Gastroesophageal sphincter (tissue), 4 donors: ENCODE measurements at regions not wholly inside any gene's neighbourhood (a gene's known extent, or its start where the extent isn't known, plus 50 kb on each side); places are given as distances from the start of the nearest gene placed in this dataset.

Experiments
- ATAC-seq: fragments of 150-250 bp; one replicate; pipeline ENCODE4 v1.9.1; 2016; ENCODE audit warnings: mild to moderate bottlenecking, moderate library complexity
- H3K27ac ChIP-seq, 4 donors: fragments of 200-600 bp; sonication (generic) in 3 of 4; 1 replicate in 3 of 4; 2 replicates in 1 of 4; pipeline ENCODE4 v1.5.1; 2016 to 2019
- H3K27me3 ChIP-seq: fragments of 200-600 bp; sonication (generic); one replicate; pipeline ENCODE4 v1.5.1; 2019
- H3K36me3 ChIP-seq, 2 donors: fragments of 200-600 bp; sonication (generic); one replicate each; pipeline ENCODE4 v1.5.1; 2019; ENCODE audit warnings: control low read depth in 1 of 2
- H3K4me1 ChIP-seq, 3 donors: fragments of 200-600 bp; sonication (generic); 1 replicate in 2 of 3; 2 replicates in 1 of 3; pipeline ENCODE4 v1.5.1; 2016 to 2019; ENCODE audit warnings: control low read depth in 2 of 3
- H3K4me3 ChIP-seq, 2 donors: fragments of 200-600 bp; sonication (generic); one replicate each; pipeline ENCODE4 v1.5.1; 2019; ENCODE audit warnings: mild to moderate bottlenecking in 1 of 2, moderate library complexity in 1 of 2
- H3K9me3 ChIP-seq, 3 donors: fragments of 200-600 bp; sonication (generic); one replicate each; pipeline ENCODE4 v1.5.1; 2017 to 2019; ENCODE audit warnings: control low read depth in 2 of 3
- CTCF ChIP-seq, 4 experiments: fragments of 200-600 bp in 2 of 4; fragments of 450-650 bp in 2 of 4; sonication (generic) in 1 of 4; IDR thresholded peaks; one replicate each; pipeline ENCODE4 v1.5.1; 2017 to 2019; ENCODE audit warnings: antibody characterized with exemption in 4 of 4, mild to moderate bottlenecking in 2 of 4, moderate library complexity in 2 of 4
- EP300 ChIP-seq: sonication (generic); formaldehyde crosslinking; IDR thresholded peaks from one replicate; pipeline ENCODE4 v1.6.1; 2017; ENCODE audit warnings: antibody characterized with exemption, mild to moderate bottlenecking
- POLR2A ChIP-seq, 2 donors: fragments of 450-650 bp; IDR thresholded peaks; one replicate each; pipeline ENCODE4 v1.6.1; 2017; ENCODE audit warnings: antibody characterized with exemption in 2 of 2, mild to moderate bottlenecking in 2 of 2, moderate library complexity in 1 of 2
- POLR2AphosphoS5 ChIP-seq: sonication (generic); formaldehyde crosslinking; IDR thresholded peaks from one replicate; pipeline ENCODE4 v1.6.1; 2017; ENCODE audit warnings: antibody characterized with exemption
- WGBS, 2 donors: methylation state at CpG; one replicate each; pipeline ENCODE4 v1.1.5; 2018; ENCODE audit warnings: low coverage in 1 of 2; 5-methylcytosine and 5-hydroxymethylcytosine counted together

- ATAC-seq: no peak
- Histone ChIP-seq H3K4me3 (no peak overlapping the region), H3K36me3 (no peaks in the 10 kb centered on the region), H3K9me3 (peaks cover 0 to 14% (median 0%) of the 10 kb centered on the region in 3 donors), H3K27ac (no peak overlapping the region), H3K27me3 (no peaks in the 10 kb centered on the region), H3K4me1 (no peaks in the 10 kb centered on the region)
- 89 to 100% methylated on average over 1 of the region's 1 CpG for WGBS, 2 donors
- TF ChIP-seq EP300 (no peak), POLR2AphosphoS5 (no peak), CTCF (IDR thresholded peaks at IDR 0.05) (no peak), POLR2A (IDR thresholded peaks at IDR 0.05) (no peak)
These were observed 551.1 kb downstream of the CAAP1 start for GRCh38 chr9:26341545-26341944.

GRCh38 chr9:26339796-26340195 lies 552.8 kb downstream of the CAAP1 start:
- no peaks in the 10 kb centered on the region for H3K36me3 ChIP-seq

GRCh38 chr9:26335116-26335515 lies 557.5 kb downstream of the CAAP1 start:
- WGBS, 2 donors: 78 to 87% methylated on average over 2 of the region's 2 CpGs
- H3K4me3 ChIP-seq: no peak overlapping the region
- no peaks in the 10 kb centered on the region for H3K36me3 ChIP-seq
- no peak overlapping the region for H3K27ac ChIP-seq
- no peaks in the 10 kb centered on the region for H3K4me1 ChIP-seq
- no peak for TF ChIP-seq EP300
- H3K27me3 ChIP-seq: no peaks in the 10 kb centered on the region
- H3K9me3 ChIP-seq: no peaks in the 10 kb centered on the region
- ATAC-seq: no peak

More at GRCh38 chr9:26339796-26340195, 552.8 kb downstream of the CAAP1 start:
- H3K27ac ChIP-seq: no peak overlapping the region
- no peaks in the 10 kb centered on the region for H3K4me1 ChIP-seq
- TF ChIP-seq POLR2A (IDR thresholded peaks at IDR 0.05) (no peak), POLR2AphosphoS5 (no peak), EP300 (no peak), CTCF (IDR thresholded peaks at IDR 0.05) (no peak)
- no peak overlapping the region for H3K4me3 ChIP-seq
- no peak for ATAC-seq
- H3K27me3 ChIP-seq: no peaks in the 10 kb centered on the region
- 83% methylated on average over 4 to 5 of the region's 5 CpGs for WGBS, 2 donors
- peaks cover 0 to 14% (median 0%) of the 10 kb centered on the region in 3 donors for H3K9me3 ChIP-seq

GRCh38 chr9:26334706-26335105 lies 557.9 kb downstream of the CAAP1 start:
- 85 to 93% methylated on average over 4 of the region's 4 CpGs for WGBS, 2 donors
- Histone ChIP-seq H3K27ac (no peak overlapping the region), H3K9me3 (no peaks in the 10 kb centered on the region), H3K4me1 (no peaks in the 10 kb centered on the region), H3K4me3 (no peak overlapping the region), H3K36me3 (no peaks in the 10 kb centered on the region), H3K27me3 (no peaks in the 10 kb centered on the region)
- TF ChIP-seq CTCF (IDR thresholded peaks at IDR 0.05) (no peak), POLR2A (IDR thresholded peaks at IDR 0.05) (no peak), POLR2AphosphoS5 (no peak), EP300 (no peak)
- no peak for ATAC-seq

- no peak overlapping the region for H3K4me3 ChIP-seq
- no peak for ATAC-seq
- 90 to 95% methylated on average over 3 of the region's 3 CpGs for WGBS, 2 donors
- TF ChIP-seq EP300 (no peak), POLR2AphosphoS5 (no peak), POLR2A (IDR thresholded peaks at IDR 0.05) (no peak), CTCF (IDR thresholded peaks at IDR 0.05) (no peak)
- peaks cover 0 to 8% (median under 1%) of the 10 kb centered on the region in 3 donors for H3K4me1 ChIP-seq
- H3K27me3 ChIP-seq: no peaks in the 10 kb centered on the region
- H3K27ac ChIP-seq: no peak overlapping the region
- no peaks in the 10 kb centered on the region for H3K36me3 ChIP-seq
- no peaks in the 10 kb centered on the region for H3K9me3 ChIP-seq
These were observed 561.4 kb downstream of the CAAP1 start for GRCh38 chr9:26331223-26331622.
